ENCODE measurements at regions not wholly inside any gene's neighbourhood (a gene's known extent, or its start where the extent isn't known, plus 50 kb on each side); places are given as distances from the start of the nearest gene placed in this dataset.

DNA sequence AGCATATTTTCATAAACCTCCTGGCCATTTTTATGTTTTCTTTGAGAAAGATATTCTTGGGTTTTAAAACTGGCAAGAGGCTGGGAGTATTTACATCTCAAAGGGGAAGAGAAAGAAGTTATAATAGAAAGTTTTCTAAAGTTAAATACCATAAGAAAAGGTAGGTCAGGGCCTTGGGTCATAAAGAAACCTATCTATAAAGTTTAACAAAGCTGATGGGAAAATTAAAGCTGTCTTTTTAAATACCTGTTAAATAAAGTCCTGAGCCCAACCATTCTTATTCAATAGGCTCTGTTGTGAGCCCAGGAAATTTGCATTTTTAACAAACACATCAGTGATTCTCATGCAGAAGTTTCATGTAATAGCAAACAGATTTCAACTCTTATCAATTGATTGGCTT lies 451.8 kb upstream of the INTU start:
- TF ChIP-seq, protein P1, sequence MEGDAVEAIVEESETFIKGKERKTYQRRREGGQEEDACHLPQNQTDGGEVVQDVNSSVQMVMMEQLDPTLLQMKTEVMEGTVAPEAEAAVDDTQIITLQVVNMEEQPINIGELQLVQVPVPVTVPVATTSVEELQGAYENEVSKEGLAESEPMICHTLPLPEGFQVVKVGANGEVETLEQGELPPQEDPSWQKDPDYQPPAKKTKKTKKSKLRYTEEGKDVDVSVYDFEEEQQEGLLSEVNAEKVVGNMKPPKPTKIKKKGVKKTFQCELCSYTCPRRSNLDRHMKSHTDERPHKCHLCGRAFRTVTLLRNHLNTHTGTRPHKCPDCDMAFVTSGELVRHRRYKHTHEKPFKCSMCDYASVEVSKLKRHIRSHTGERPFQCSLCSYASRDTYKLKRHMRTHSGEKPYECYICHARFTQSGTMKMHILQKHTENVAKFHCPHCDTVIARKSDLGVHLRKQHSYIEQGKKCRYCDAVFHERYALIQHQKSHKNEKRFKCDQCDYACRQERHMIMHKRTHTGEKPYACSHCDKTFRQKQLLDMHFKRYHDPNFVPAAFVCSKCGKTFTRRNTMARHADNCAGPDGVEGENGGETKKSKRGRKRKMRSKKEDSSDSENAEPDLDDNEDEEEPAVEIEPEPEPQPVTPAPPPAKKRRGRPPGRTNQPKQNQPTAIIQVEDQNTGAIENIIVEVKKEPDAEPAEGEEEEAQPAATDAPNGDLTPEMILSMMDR (IDR thresholded peaks at IDR 0.05) = no peak
- TF ChIP-seq EZH2 (IDR thresholded peaks at IDR 0.05; ENCODE audit: borderline replicate concordance, insufficient read depth, low read depth, low read length, poor library complexity, severe bottlenecking) = no peak

All from B cell (primary cell).